Transverse colon (tissue), 4 donors: ENCODE measurements at regions not wholly inside any gene's neighbourhood (a gene's known extent, or its start where the extent isn't known, plus 50 kb on each side); places are given as distances from the start of the nearest gene placed in this dataset.

Experiments
- DNase-seq: peaks from one replicate; pipeline ENCODE4 v3.0.0-alpha.2; 2019
- H3K27ac ChIP-seq, 4 donors: fragments of 200-600 bp; sonication (generic); 2 replicates each; pipeline ENCODE4 v1.5.1; 2016 to 2018; ENCODE audit warnings: inconsistent platforms in 4 of 4
- H3K27me3 ChIP-seq: fragments of 200-600 bp; sonication (generic); 2 replicates; pipeline ENCODE4 v1.5.1; 2017; ENCODE audit warnings: inconsistent platforms
- H3K36me3 ChIP-seq, 4 donors: fragments of 200-600 bp; sonication (generic); 2 replicates each; pipeline ENCODE4 v1.5.1; 2017 to 2019; ENCODE audit warnings: inconsistent platforms in 4 of 4
- H3K4me1 ChIP-seq, 4 donors: fragments of 200-600 bp; sonication (generic); 2 replicates each; pipeline ENCODE4 v1.5.1; 2017 to 2020; ENCODE audit warnings: inconsistent platforms in 4 of 4
- H3K4me3 ChIP-seq, 4 donors: fragments of 200-600 bp; sonication (generic); 1 replicate in 1 of 4; 2 replicates in 3 of 4; pipeline versions ENCODE4 v1.5.1 to v1.6.1; 2017 to 2019; ENCODE audit warnings: inconsistent platforms in 4 of 4
- H3K9me3 ChIP-seq, 2 donors: fragments of 200-600 bp; sonication (generic); 2 replicates each; pipeline ENCODE4 v1.5.1; 2017 to 2019; ENCODE audit warnings: inconsistent platforms in 2 of 2
- EP300 ChIP-seq: sonication (generic); formaldehyde crosslinking; IDR thresholded peaks from one replicate; pipeline ENCODE4 v1.6.1; 2017; ENCODE audit warnings: antibody characterized with exemption, low read depth
- POLR2A ChIP-seq: fragments of 450-650 bp; IDR thresholded peaks from one replicate; pipeline ENCODE4 v1.6.1; 2016; ENCODE audit warnings: antibody characterized with exemption, mild to moderate bottlenecking, moderate library complexity
- POLR2AphosphoS5 ChIP-seq, 3 donors: sonication (generic); formaldehyde crosslinking; IDR thresholded peaks; one replicate each; pipeline ENCODE4 v1.6.1; 2016; ENCODE audit warnings: antibody characterized with exemption in 3 of 3
- WGBS, 2 donors: methylation state at CpG; one replicate each; pipeline ENCODE4 v1.1.5; 2018; ENCODE audit warnings: low coverage in 1 of 2; 5-methylcytosine and 5-hydroxymethylcytosine counted together
- in situ Hi-C, 4 donors: fragments of 200-750 bp; cut with MboI; loops; one replicate each; pipeline versions ENCODE4 v1.15.0 to v1.15.1; 2017; ENCODE audit warnings: low sequenced_read_pairs in 3 of 4, low pct_ligation_motif_present in 1 of 4, low pct_unique_long_range_greater_than_20kb in 1 of 4
- intact Hi-C: fragments of 100-400 bp; cut with DNase I; formaldehyde crosslinking; loops from one replicate; pipeline ENCODE4 v1.15.1; 2023; ENCODE audit warnings: low total_unique reads
- TF ChIP-seq, protein P1 (sequence below), 5 experiments: fragments of 200-600 bp in 3 of 5; fragments of 450-650 bp in 2 of 5; sonication (generic) in 3 of 5; IDR thresholded peaks; 1 replicate in 2 of 5; 2 replicates in 3 of 5; pipeline ENCODE4 v1.5.1; 2016 to 2017; ENCODE audit warnings: antibody characterized with exemption in 5 of 5, inconsistent platforms in 3 of 5, mild to moderate bottlenecking in 2 of 5, moderate library complexity in 1 of 5

- TF ChIP-seq EP300 = no peak
- no peak for TF ChIP-seq POLR2AphosphoS5 (IDR thresholded peaks at IDR 0.05)
- TF ChIP-seq, protein P1, sequence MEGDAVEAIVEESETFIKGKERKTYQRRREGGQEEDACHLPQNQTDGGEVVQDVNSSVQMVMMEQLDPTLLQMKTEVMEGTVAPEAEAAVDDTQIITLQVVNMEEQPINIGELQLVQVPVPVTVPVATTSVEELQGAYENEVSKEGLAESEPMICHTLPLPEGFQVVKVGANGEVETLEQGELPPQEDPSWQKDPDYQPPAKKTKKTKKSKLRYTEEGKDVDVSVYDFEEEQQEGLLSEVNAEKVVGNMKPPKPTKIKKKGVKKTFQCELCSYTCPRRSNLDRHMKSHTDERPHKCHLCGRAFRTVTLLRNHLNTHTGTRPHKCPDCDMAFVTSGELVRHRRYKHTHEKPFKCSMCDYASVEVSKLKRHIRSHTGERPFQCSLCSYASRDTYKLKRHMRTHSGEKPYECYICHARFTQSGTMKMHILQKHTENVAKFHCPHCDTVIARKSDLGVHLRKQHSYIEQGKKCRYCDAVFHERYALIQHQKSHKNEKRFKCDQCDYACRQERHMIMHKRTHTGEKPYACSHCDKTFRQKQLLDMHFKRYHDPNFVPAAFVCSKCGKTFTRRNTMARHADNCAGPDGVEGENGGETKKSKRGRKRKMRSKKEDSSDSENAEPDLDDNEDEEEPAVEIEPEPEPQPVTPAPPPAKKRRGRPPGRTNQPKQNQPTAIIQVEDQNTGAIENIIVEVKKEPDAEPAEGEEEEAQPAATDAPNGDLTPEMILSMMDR (IDR thresholded peaks at IDR 0.05) = no peak
- no peak for TF ChIP-seq POLR2A
- no peak for DNase-seq
- Histone ChIP-seq H3K9me3 (no peaks in the 10 kb centered on the region), H3K4me1 (no peaks in the 10 kb centered on the region), H3K27ac (no peak overlapping the region), H3K36me3 (no peaks in the 10 kb centered on the region), H3K4me3 (no peak overlapping the region), H3K27me3 (no peaks in the 10 kb centered on the region)
- in situ Hi-C loops (no loop called here), intact Hi-C loops (no loop called here)
- WGBS, 2 donors = 55 to 60% methylated on average over 3 to 12 of the region's 12 CpGs
Measured at GRCh38 chr1:187396929-187397796, 568.4 kb downstream of the PLA2G4A start.

DNA sequence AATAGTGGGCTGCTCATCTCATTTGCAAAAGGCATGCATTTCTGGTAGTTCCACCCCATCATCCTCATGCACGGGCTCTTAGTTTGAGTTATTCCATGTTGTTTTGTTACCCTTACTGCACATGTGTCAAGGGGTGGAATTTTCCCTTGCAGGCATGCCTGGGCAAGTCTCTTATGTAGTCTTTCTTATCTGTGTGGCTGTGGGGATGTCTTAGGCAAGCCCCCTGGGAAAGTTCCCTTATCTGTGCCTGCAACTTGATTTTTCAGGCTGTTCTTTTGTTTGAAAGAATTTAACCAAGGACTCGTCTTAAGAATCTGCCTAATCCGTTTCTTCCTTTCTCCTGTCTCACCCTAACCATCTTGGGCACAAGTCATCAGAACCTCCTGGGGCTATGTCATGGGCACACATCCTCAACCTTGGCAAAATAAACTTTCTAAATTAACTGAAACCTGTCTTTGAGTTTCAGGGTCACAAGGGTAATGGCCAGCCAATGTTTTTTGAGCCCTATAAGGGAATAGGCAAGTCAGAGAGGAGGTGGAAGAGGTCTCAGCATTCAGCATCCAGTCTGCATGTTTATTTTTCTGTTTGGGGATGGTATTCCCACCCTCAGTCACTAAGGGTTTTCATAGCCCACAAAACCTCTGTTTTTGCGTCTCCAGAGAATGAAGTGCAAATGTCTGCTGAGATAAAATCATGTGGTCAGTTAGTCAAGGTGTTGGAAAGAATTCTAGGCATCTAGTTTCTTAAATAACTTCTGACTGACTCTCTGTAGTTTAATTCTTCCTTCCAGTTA lies 579.7 kb downstream of the PLA2G4A start:
- in situ Hi-C loops (no loop called here), intact Hi-C loops (no loop called here)
- 64 to 70% methylated on average over 4 of the region's 4 CpGs for WGBS, 2 donors
- Histone ChIP-seq H3K27ac (no peak overlapping the region), H3K4me3 (no peak overlapping the region), H3K4me1 (no peaks in the 10 kb centered on the region), H3K27me3 (no peaks in the 10 kb centered on the region), H3K9me3 (no peaks in the 10 kb centered on the region), H3K36me3 (no peaks in the 10 kb centered on the region)
- no peak for DNase-seq
- TF ChIP-seq, protein P1 (IDR thresholded peaks at IDR 0.05) = no peak
- TF ChIP-seq EP300 = no peak
- no peak for TF ChIP-seq POLR2AphosphoS5 (IDR thresholded peaks at IDR 0.05)
- TF ChIP-seq POLR2A = no peak

- intact Hi-C loops = no loop called here
- no peak overlapping the region for H3K27ac ChIP-seq
- H3K36me3 ChIP-seq = no peaks in the 10 kb centered on the region
- H3K27me3 ChIP-seq = no peaks in the 10 kb centered on the region
- in situ Hi-C loops = no loop called here
- TF ChIP-seq, protein P1 (IDR thresholded peaks at IDR 0.05) = no peak
- no peak for TF ChIP-seq EP300
- TF ChIP-seq POLR2A = no peak
- no peak for TF ChIP-seq POLR2AphosphoS5 (IDR thresholded peaks at IDR 0.05)
- WGBS, 2 donors = 25 to 60% methylated on average over 2 of the region's 2 CpGs
- H3K4me1 ChIP-seq = no peaks in the 10 kb centered on the region
- no peak overlapping the region for H3K4me3 ChIP-seq
- no peak for DNase-seq
- H3K9me3 ChIP-seq = no peaks in the 10 kb centered on the region
Measured at GRCh38 chr1:187409341-187409740, 580.6 kb downstream of the PLA2G4A start.

DNA sequence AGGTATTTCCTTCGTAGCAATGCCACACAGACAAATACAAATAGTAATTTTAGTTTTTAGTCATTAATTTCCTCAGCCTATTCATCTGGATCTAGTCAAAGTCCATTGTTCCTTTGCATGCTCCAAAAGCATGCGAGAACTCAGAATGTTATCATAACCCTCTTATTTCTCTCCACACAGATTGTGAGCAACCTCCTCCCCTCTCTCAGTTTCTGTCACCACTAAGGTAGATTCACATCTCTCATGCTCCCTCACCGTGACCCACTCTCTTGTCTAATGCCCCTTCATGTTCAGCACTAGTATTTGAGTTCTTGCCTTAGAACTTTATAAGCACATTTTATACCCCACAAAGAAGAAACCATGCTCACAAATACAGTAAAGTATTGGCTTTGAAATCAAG lies 582.4 kb downstream of the PLA2G4A start:
- intact Hi-C loops = no loop called here
- Histone ChIP-seq H3K27ac (no peak overlapping the region), H3K4me3 (no peak overlapping the region), H3K27me3 (no peaks in the 10 kb centered on the region), H3K9me3 (no peaks in the 10 kb centered on the region), H3K4me1 (no peaks in the 10 kb centered on the region), H3K36me3 (no peaks in the 10 kb centered on the region)
- in situ Hi-C loops = no loop called here
- DNase-seq = no peak
- no peak for TF ChIP-seq EP300
- TF ChIP-seq, protein P1 (IDR thresholded peaks at IDR 0.05) = no peak
- no peak for TF ChIP-seq POLR2AphosphoS5 (IDR thresholded peaks at IDR 0.05)
- TF ChIP-seq POLR2A = no peak
- 74 to 81% methylated on average over 2 to 3 of the region's 3 CpGs for WGBS, 2 donors
